Stimulated activated CD8-positive, alpha-beta memory T cell treated with anti-CD3 and anti-CD28 coated beads, Interleukin-7, amount 100 ng/mL, for 48 hours (primary cell): ENCODE measurements at regions not wholly inside any gene's neighbourhood (a gene's known extent, or its start where the extent isn't known, plus 50 kb on each side); places are given as distances from the start of the nearest gene placed in this dataset.
"Not testable (repeated sequence)": the region's sequence is repeated elsewhere in the genome, so short reads cannot be mapped to it uniquely, and the experiment has no call there.

Experiments
- DNase-seq, 2 donors: peaks; one replicate each; pipeline ENCODE4 v3.0.0-alpha.2; 2020; ENCODE audit warnings: low read depth in 1 of 2; ENCODE audit errors: extremely low read depth in 1 of 2

DNA sequence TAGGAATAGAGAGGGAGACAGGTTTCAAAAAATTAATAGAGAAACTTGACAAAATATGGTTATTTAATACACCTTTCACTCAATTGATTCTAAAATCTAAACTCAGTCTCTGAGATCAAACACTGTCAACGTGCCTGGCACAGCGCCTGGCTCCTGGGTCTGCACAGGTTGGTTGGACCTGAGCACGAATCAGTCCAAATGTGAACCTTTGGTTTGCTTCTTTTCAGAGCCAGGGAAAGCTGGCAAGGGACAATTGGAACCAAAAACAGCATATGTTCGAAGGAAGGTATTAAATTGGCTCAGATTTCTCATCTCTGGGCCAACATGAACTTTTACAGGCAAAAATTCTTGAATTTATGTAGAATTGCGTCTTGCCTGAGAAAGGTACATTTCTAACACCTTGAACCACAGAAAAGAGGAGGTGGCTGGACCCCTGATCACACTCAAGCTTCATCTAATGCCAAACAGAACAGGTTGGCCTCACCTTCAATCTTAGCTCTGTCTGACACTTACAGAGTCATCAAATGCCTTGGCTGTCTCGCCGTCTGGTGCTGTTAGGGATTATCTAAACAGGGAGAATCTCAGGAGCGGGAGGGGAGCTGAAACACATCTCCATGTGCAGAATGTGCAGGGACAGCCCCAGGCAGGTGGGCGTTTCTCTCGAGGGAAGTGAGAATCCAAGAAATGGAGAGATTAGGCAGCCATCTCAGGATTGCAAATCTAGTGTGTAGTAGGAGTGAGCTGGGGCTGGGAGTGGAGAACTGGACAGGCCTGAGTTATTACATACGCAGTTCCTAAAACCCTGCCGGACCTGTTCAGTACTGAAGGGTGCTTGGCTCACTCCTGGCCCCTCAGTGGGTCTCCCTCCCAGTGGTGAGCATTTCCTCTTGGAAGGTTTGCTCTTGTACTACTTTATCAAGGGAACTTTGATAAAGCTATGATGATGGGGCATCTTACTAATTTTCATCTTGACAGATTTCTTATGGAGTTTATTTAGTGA is 442.2 kb upstream of the B3GAT1 start:
- DNase-seq = no peak

DNA sequence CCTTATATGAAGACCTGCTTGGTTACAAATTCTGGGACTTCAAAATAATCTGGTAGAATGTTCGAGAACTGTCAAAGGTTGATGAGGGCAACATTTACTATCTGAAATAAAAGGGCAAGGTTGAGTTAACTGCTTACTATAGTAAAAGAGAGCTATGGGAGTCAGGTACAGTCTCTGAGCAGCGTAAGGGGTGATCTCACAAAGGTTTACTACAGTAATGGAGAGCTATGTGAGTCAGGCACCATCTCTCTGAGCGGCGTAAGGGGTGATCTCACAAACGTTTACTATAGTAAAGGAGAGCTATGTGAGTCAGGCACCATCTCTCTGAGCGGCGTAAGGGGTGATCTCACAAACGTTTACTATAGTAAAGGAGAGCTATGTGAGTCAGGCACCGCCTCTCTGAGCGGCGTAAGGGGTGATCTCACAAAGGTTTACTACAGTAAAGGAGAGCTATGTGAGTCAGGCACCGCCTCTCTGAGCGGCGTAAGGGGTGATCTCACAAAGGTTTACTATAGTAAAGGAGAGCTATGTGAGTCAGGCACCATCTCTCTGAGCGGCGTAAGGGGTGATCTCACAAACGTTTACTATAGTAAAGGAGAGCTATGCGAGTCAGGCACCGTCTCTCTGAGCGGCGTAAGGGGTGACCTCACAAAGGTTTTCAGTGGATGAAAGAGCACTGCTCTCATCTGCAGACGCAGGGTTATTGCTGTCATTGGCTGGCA is 439.6 kb upstream of the B3GAT1 start:
- DNase-seq = not testable (repeated sequence)

DNA sequence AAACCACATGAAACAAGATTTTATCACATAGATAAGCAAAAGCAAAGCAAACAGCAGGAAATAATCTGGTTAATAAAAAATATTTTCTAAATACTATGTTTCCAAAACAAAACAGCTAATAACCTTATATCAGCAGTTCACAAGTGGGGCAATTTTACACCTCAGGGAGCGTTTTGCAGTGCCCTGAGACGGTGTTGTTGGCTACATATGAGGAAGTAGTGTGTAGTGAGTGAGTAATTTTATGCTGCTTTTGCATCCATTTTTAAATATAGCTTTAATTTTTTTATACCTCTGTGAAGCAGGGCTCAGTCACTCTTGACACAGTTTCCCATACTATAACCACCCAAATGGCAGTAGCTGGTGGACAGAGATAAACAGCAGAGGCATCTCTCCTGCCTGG is 438.5 kb upstream of the B3GAT1 start:
- no peak for DNase-seq

DNA sequence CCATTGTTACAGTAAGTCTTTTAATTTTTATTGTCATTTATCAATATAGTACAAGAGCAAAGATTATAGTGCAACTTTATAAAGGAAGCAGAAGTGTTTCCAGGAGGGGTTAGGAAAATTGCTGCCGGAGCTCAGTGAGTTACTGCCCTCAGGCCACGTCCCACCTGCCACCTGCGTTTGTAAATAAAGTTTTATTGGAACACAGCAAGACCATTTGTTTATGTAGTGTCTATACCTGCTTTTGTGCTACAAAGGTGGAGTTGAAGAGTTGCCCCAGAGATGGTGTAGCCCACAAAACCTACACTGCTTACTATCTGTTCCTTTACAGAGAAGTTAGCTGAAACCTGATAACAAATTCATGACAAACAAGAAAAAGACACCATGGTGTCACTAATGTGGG is 437.8 kb upstream of the B3GAT1 start:
- DNase-seq = no peak

DNA sequence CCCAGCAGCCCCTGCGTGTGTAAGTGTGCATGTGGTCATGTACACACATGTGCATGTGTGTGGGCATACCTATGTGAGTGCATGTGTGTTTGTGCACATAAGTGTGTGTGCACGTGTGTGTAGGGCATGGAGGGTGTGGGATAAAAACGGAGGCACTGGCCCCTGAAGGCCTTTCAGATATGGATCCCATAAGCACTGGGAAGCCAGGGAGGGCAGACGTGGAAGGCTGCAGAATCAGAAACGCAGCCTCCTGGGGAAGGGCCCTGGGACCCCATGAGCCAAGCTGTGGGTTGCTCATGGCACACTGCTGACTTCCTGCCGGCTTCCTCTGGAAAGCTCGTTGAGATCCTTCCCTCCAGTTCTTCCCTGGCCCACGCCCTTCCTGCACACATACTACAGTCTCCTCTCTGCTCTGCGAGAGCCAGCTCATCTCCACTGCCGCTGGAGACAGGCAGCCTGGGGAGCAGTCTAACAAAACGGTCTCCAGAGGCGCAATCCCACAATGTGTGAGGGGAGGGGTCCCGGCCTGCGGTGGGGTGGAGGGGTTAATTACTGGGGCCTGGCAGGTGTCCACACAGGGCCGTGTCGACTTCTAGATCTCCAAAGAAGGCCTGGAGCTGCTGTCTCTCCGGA is 435.2 kb upstream of the B3GAT1 start:
- DNase-seq = no peak

DNA sequence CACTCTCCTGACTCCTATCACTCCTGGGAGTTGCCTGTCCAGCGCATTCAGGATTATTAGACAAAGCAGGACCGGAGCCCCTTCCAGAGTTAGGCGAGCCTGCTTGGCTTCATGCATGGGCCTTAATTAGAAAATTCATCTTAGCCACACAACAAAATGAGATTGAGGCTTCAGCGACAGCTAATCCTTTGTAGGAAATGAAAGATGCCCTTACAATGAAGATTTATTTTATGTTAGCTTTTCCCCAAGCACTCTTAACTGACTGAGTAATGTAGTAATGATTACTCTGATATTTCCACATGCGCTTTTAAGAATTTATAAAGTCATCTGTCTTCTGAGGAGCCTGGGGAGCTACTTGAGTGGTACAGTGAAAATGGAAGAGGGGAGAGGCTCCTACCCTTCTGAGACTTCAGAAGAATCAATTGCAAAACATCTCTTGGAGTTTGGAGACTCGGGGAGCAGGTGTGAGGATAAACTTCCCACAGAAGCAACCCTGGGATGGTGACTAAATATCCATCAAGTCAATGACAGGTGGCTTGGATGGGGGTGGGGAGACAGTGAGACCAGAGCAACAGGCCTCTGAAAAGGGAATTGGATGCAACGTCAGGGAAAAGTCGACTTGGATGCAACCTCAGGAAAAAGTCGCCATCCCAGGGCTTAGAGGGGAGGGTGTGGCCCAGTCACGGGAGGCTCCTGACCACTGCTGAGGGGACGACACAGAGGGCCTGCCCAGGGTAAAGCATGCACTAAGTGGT is 434.5 kb upstream of the B3GAT1 start:
- no peak for DNase-seq

DNA sequence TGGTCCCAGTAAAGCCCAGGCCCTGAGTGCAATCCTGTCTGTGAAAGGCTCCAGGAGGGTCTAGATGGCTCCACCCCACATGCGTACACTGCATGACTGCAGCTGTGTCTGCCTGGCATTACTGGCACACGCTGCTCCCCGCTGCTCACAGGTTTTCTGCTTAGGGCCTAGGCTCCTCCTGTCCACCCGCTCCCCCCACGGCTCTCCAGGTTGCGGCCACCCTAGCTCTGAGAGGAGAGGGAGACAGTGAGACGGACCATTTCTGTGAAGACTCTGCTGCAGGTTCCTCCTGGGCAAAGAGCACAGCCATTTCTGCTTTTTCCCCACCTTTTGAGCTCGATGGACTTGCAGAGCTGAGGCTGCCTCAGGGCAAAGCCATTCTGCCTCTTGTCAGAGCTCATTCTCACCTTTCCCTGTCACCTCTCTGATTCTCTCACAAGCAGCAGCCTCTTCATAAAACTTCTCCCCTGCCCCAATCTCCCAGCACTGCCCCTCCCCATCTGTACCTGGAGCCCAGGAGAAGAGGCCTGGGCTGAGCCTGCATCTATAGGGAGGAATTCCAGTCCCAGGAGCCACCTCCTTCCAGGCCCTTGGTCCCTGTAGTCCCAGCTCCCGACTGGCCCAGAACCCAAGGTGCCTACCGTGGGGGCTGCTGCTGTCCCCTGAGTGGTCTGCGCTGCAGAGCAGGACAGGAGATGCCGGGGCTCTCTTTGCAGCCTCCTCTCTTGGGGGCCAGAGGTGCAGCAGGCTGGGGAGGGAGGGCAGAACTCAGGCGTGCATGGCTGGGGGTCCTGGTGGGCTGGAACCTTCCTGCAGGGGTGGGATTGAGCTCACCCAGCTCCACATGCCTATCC is 433.7 kb upstream of the B3GAT1 start:
- no peak for DNase-seq

DNA sequence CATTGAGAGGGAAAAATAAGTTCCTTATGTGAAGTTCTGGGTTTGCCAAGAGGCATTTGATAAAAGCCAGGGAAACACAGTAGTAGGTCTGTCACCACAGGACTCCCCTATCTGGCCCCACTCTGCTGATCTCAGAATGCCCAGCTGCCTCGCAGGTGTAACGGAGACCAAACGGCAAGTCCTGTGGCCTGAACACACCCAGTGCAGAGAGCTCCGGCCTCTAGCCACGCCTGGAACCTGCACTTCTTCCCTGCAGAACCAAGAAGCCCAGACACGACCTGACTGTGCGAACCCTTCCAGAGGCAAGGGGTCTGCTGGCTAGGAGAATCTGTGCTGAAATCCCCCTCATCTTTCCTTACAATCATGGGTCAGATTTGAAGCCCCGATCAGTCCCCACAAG is 432.8 kb upstream of the B3GAT1 start:
- DNase-seq = no peak

DNA sequence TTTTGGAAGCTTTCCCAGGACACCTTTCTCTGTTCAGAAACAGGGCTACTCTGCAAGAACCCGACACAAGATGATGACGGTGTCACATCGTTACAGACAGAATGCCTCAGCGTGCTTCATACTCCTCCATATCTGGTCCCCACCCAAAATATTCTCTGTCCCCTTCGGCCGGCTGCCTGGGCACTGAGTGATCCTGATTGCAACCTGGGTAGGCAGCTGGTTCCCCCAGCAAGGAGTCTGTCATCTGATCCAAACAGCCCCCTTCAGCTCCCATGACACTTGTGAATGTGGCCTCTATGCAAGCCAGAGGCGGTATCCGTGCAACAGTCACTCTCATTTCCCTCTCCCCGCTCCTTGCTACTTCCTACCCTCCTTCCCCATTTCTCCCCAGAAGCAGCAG is 431.7 kb upstream of the B3GAT1 start:
- no peak for DNase-seq

DNA sequence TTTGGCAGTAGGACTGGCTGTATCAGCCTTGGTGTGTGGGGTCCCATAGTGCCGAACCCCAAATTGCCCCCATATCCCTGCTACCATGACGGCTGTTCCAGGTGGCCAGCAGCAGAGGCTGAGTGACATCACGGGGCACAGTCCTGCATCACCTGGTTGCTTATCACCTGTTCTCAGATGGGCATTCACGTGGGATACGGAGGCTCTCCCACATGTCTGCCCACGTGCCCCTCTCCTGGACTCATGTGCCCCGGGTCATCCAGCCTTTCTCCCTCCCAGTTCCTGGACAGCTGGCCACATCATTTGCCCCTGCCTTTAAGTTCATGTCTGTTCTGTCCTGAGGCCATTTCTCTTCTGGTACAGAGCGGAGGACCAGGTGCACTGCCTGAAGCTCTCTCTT is 431.0 kb upstream of the B3GAT1 start:
- DNase-seq = no peak

DNA sequence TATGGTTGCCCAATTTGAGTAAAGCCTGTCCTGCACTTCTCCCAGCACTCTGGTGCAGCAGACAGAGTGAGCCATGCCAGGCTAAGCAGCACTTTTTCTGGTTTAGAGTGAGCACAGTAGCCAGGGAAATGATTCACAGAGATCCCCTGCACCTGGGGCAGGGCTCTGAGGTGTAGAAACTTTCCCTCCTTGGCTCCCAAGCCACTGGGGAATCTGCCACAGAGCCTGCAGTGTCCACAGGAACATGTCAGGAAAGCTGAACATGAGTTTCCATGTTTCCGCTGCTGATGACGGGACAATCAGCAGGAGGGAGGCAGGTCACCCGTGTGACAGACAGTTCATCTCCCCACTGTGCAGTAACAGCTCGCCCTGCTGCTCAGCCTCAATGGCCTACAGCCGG is 429.9 kb upstream of the B3GAT1 start:
- DNase-seq = no peak

DNA sequence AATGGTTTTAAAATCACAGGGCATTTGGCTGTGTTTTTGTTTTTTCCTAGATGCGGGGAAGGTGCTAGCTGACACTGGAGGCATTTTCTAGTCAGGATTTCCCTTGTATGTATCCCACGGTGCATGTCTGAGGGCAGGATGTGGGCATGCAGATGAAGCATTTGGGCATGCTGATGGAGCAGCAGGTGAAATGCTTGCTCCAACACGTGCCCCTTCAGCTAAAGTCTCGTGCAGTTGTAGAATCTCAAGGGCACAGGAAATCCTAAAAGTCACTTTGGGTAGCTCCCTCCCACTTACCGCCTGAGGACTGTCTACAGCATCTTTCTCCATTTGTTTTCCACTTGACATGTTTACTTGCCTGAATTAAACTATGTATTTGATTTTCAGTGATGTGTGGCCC is 429.4 kb upstream of the B3GAT1 start:
- no peak for DNase-seq

DNA sequence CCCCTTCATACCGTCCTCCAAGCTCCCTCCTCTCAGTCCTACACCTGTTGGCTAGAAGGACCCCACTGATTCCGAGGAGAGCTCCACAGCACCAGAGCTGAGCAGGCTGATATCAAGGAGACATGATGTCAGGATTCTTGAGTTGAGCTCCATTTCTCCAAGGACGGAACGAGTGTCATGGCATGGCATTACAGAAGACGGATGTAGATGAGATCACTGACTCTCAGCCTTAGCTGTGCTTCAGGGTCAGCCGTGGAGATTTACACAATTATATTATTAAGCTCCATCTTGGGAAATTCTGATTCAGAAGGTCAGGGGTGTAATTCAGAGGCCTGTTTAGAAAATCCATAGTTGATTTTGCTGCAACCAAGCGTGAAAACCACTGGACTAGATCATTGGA is 428.9 kb upstream of the B3GAT1 start:
- DNase-seq = no peak

DNA sequence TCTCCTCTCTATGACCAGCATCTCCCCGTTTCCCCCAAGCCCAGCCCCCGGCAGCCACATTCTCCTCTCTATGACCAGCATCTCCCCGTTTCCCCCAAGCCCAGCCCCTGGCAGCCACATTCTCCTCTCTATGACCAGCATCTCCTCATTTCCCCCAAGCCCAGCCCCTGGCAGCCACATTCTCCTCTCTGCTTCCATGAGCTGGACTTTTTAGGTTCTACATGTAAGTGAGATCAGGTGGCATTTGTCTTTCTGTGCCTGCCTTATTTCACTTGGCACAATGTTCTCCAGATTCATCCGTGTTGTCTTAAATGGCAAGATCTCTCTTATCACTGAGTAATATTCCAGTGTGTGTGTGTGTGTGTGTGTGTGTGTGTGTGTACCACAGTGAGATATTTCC is 428.1 kb upstream of the B3GAT1 start:
- DNase-seq = not testable (repeated sequence)

DNA sequence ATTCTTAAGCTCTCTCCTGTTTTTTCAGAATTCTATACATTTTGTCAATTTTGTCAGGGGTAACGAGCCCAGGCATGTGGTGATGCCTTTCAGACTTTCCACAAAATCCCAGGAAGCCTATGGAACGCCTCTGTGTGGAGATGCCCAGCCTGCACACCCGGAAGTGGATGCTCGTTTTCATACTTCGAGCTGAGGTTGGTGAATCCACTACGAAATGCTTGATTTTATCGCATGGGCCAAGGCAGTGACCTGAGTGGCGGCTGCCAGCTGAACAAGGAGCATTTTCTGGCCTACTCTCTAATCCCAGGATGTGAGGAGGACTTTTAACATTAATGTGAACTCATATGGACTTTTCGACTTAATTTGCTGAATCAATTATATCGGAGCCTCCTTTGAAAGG is 426.7 kb upstream of the B3GAT1 start:
- no peak for DNase-seq

DNA sequence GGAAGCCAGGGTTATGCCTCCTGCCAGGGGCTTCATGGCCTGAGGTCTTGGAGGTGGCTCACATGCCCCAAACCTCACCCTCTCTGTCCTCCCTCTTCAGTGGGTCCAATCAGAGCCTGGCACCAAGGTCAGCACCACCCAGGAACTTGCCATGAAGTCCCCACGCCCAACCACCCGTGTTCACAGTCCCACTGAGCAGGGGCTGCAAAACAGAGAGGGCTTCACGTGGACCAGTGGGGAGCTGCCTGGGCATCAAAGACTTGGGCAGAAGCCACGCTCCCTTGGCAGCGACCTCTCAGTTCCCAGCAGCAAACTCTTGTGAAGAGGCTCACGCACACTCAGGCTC is 425.8 kb upstream of the B3GAT1 start:
- no peak for DNase-seq

DNA sequence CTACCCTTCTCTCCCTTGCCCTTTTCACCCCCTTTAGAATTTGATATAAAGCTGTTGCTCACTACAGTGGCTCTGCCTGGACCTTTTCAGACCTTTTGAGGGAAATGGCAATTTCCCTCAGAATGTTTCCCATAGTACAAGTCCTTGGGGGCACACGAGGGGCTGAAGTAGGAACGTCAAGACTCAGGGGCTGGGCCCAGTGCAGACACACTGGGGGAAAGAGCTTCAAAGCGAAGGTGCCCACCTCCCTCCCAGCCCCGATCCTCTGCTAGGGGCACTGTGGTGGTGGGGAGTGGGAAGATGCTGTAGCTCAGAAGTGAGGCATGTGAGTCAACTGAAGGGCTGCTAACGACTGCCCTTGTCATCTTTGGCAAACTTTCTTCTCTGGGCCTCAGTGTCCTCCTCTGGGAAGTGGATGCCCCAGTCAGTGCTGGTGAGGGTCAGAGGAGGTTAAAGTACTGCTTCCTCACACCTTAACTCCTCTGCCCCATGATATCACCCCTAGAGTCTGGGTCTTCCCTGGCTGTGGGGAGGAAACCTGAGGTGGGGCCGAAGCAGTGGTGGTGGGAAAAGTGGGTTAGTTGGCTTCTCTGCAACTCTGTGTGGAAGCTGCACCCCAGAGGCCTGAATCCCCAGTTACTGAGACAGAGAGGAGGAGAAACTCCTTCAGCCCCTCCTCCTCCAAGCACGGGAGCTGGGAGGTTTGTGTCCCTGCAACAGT is 425.3 kb upstream of the B3GAT1 start:
- no peak for DNase-seq

DNA sequence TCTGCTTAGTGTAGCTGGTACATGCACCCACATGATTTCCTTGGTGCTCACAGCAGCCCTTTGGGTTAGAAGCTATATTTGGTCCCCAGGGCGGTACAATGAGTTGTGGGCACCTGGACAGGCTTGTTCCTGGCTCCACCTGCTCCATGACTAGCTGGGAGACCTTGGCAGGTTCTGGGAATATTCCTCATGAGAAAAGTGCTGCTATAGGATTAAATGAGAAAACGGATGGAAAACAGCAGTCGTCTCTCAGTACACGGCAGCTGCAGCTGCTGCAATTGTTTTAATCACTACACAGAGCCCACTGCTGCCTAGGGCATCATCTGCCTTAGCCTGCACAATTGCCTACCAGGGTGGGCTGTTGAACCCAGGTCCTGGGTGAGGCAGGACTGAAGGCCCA is 424.5 kb upstream of the B3GAT1 start:
- no peak for DNase-seq

DNA sequence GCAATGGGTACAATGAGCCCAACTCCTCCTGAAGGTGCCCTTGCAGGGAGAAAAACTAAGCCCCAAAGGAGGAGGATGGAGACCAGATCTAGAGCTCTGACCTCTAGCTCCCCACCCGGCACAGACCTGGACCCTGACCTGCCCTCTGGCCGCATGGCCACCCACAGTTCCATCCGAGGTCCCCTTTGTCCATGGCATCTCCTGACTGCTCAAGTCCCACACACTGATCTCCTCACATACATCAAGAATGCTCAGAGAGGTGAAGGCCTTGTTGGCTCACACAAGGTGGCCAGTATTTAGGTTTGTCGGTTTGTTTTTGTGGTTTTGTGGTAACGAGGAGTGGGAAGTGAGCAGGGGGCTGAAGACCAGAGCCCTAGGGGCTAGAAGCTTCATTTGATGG is 423.5 kb upstream of the B3GAT1 start:
- DNase-seq = no peak

DNA sequence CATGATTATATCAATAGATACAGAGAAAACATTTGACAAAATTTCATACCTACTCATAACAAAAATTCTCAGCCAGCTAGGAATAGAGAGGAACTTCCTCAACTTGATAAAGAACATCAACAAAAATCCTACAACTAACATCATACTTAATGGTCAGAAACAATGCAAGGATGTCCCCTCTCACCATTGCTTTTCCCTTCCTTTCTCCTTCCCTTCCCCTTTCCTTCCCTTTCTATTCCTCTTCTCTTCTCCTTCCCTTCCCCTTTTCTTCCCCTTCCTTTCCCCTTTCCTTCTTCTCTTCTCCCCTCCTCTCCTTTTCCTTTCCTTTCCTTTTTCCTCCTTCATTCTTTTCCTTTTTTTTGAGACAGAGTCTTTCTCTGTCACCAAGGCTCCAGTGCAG is 418.3 kb upstream of the B3GAT1 start:
- DNase-seq = no peak
